Ishikawa (cell line): ENCODE measurements at regions not wholly inside any gene's neighbourhood (a gene's known extent, or its start where the extent isn't known, plus 50 kb on each side); places are given as distances from the start of the nearest gene placed in this dataset.

Source experiments
- EGR1 ChIP-seq: IDR thresholded peaks from 2 replicates; pipeline ENCODE4 v1.6.1; 2012
- MAX ChIP-seq: IDR thresholded peaks from 2 replicates; pipeline ENCODE4 v1.6.1; 2012
- RAD21 ChIP-seq: IDR thresholded peaks from 2 replicates; pipeline ENCODE4 v1.6.1; 2012; ENCODE audit warnings: low read depth
- TAF1 ChIP-seq: IDR thresholded peaks from 2 replicates; pipeline ENCODE4 v1.6.1; 2012; ENCODE audit warnings: low read depth, mild to moderate bottlenecking
- USF1 ChIP-seq: IDR thresholded peaks from 2 replicates; pipeline ENCODE4 v1.6.1; 2012
- YY1 ChIP-seq: IDR thresholded peaks from 2 replicates; pipeline ENCODE4 v1.6.1; 2012; ENCODE audit warnings: low read depth

DNA sequence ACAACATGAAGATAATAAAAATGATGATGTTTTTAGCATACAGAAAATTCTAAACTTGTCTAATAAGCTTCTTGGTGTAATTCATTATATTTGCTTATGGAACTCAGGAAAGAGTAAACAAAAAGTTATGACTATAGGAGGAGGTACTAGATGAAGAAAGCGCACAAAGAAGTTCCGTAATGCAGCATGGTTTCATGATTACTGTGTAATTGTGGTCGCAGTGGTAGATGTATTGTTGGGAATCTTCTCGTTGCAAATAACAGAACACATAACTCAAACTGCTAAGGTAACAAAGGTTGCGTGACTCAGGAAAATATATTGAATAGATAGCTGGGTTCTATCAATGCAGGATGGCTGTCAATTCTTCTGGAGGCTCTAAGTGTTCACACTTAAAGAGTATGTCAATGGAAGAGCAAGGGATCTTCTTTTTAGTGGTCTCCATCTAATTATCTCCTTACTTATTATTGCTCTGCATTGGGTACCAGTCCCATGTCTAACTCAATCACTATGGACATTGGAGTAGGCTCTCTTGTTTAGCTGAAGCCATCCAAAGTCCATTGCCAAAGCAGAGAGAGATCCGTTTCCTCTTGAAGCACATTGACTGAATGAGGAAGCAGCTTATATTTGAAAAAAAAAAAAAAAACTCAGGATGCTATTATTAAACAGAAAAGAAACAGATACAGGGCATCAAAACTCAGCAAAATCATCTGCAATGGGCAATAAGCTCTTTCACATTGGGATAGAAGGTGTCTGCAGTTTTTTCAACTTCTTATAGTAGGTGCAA lies 283.4 kb upstream of the ATP2B1 start:
- TF ChIP-seq TAF1 (no peak), EGR1 (no peak), RAD21 (no peak), USF1 (no peak), MAX (no peak), YY1 (no peak)
